ENCODE measurements at regions not wholly inside any gene's neighbourhood (a gene's known extent, or its start where the extent isn't known, plus 50 kb on each side); places are given as distances from the start of the nearest gene placed in this dataset.

DNA sequence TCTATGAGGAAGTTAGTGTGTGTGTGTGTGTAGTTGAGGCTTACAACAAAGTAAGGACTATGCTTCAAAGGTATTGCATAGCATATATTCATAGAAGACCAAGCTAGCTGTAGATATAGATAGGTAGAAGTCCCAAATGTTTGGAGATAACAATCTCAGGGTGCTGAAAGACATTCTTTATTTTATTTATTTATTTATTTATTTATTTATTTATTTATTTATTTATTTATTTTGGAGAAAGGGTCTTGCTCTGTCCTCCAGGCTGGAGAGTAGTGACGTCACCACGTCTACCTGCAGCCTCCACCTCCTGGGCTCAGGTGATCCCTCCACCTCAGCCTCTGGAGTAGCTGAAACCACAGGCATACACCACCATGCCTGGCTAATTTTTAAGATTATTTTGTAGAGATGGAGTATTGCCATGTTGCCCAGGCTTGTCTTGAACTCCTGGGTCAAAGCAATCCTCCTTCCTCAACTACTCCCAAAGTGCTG, 284.6 kb upstream of the KIF2B start:
- DNase-seq (ENCODE audit: extremely low spot score, unreplicated experiment), result no peak
- Mint-ChIP-seq H3K4me3 (ENCODE audit: unreplicated experiment) (no peak overlapping the region), H3K9me3 (ENCODE audit: unreplicated experiment) (no peaks in the 10 kb centered on the region), H3K4me1 (ENCODE audit: unreplicated experiment) (no peaks in the 10 kb centered on the region), H3K27ac (ENCODE audit: unreplicated experiment) (no peak overlapping the region), H3K27me3 (ENCODE audit: unreplicated experiment) (peaks cover 7% of the 10 kb centered on the region), H3K36me3 (ENCODE audit: unreplicated experiment) (no peaks in the 10 kb centered on the region)
- TF ChIP-seq, protein P1, sequence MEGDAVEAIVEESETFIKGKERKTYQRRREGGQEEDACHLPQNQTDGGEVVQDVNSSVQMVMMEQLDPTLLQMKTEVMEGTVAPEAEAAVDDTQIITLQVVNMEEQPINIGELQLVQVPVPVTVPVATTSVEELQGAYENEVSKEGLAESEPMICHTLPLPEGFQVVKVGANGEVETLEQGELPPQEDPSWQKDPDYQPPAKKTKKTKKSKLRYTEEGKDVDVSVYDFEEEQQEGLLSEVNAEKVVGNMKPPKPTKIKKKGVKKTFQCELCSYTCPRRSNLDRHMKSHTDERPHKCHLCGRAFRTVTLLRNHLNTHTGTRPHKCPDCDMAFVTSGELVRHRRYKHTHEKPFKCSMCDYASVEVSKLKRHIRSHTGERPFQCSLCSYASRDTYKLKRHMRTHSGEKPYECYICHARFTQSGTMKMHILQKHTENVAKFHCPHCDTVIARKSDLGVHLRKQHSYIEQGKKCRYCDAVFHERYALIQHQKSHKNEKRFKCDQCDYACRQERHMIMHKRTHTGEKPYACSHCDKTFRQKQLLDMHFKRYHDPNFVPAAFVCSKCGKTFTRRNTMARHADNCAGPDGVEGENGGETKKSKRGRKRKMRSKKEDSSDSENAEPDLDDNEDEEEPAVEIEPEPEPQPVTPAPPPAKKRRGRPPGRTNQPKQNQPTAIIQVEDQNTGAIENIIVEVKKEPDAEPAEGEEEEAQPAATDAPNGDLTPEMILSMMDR (IDR thresholded peaks at IDR 0.05), result no peak

- Mint-ChIP-seq H3K27ac (ENCODE audit: unreplicated experiment) (no peak overlapping the region), H3K9me3 (ENCODE audit: unreplicated experiment) (no peaks in the 10 kb centered on the region), H3K4me3 (ENCODE audit: unreplicated experiment) (no peak overlapping the region), H3K36me3 (ENCODE audit: unreplicated experiment) (no peaks in the 10 kb centered on the region), H3K4me1 (ENCODE audit: unreplicated experiment) (no peaks in the 10 kb centered on the region), H3K27me3 (ENCODE audit: unreplicated experiment) (peaks cover 15% of the 10 kb centered on the region)
- no peak for DNase-seq (ENCODE audit: extremely low spot score, unreplicated experiment)
- TF ChIP-seq, protein P1 (IDR thresholded peaks at IDR 0.05), result no peak
Observed at GRCh38 chr17:53527473-53527872, 295.3 kb upstream of the KIF2B start.

DNA sequence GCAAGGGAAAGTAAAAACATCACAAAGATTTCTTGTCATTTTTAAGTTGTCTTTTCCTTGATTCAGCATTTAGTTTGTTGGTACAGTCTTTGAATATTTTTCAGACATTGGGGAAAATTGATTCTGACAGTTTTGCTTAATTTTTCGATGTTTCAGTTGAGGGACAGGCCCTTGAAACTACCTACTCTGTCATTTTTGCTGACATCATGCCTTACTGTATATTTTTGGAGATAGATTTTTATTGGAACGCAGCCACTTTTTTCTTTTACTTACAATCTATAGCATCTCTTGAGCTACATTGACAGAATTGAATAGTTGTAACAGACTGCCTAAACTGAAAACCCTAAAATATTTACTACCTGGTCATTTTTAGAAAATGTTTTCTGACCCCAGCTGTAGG, 297.1 kb upstream of the KIF2B start:
- Mint-ChIP-seq H3K4me1 (ENCODE audit: unreplicated experiment) (no peaks in the 10 kb centered on the region), H3K4me3 (ENCODE audit: unreplicated experiment) (no peak overlapping the region), H3K27ac (ENCODE audit: unreplicated experiment) (no peak overlapping the region), H3K27me3 (ENCODE audit: unreplicated experiment) (peaks cover 15% of the 10 kb centered on the region), H3K36me3 (ENCODE audit: unreplicated experiment) (no peaks in the 10 kb centered on the region), H3K9me3 (ENCODE audit: unreplicated experiment) (no peaks in the 10 kb centered on the region)
- TF ChIP-seq, protein P1 (IDR thresholded peaks at IDR 0.05), result no peak
- DNase-seq (ENCODE audit: extremely low spot score, unreplicated experiment), result no peak

- peaks cover 3% of the 10 kb centered on the region for H3K27me3 Mint-ChIP-seq (ENCODE audit: unreplicated experiment)
- no peak overlapping the region for H3K4me3 Mint-ChIP-seq (ENCODE audit: unreplicated experiment)
- no peaks in the 10 kb centered on the region for H3K9me3 Mint-ChIP-seq (ENCODE audit: unreplicated experiment)
- no peaks in the 10 kb centered on the region for H3K36me3 Mint-ChIP-seq (ENCODE audit: unreplicated experiment)
- no peak for DNase-seq (ENCODE audit: extremely low spot score, unreplicated experiment)
- no peak overlapping the region for H3K27ac Mint-ChIP-seq (ENCODE audit: unreplicated experiment)
- TF ChIP-seq, protein P1 (IDR thresholded peaks at IDR 0.05), result peak; percentile 42
- H3K4me1 Mint-ChIP-seq (ENCODE audit: unreplicated experiment), result no peaks in the 10 kb centered on the region
Observed at GRCh38 chr17:53516636-53517035, 306.1 kb upstream of the KIF2B start.

DNA sequence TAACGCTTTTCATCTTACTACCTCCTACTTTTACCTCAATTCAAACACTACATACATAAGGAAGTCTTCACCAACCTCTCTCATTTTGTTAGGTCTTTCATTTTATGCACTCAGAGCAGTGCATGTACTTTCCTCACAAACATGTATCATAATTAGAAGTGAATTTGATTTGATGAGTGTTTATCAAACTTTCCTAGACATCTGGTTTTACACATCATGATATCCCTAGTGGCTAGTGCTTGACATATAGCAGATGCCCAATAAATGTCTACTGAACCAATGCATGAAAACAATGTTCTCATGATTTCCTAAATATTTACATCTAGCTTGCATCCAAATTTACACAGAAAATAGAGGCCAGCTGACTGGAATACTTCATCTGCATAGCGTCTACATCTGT, 323.4 kb upstream of the KIF2B start:
- Mint-ChIP-seq H3K4me3 (ENCODE audit: unreplicated experiment) (no peak overlapping the region), H3K27ac (ENCODE audit: unreplicated experiment) (no peak overlapping the region), H3K27me3 (ENCODE audit: unreplicated experiment) (no peaks in the 10 kb centered on the region)

More for the DNA sequence above, 323.4 kb upstream of the KIF2B start:
- DNase-seq (ENCODE audit: extremely low spot score, unreplicated experiment), result no peak
- H3K4me1 Mint-ChIP-seq (ENCODE audit: unreplicated experiment), result no peaks in the 10 kb centered on the region
- H3K9me3 Mint-ChIP-seq (ENCODE audit: unreplicated experiment), result peaks cover 4% of the 10 kb centered on the region
- no peaks in the 10 kb centered on the region for H3K36me3 Mint-ChIP-seq (ENCODE audit: unreplicated experiment)
- TF ChIP-seq, protein P1 (IDR thresholded peaks at IDR 0.05), result no peak

Data from osteocyte (in vitro differentiated cells).